ENCODE measurements at regions not wholly inside any gene's neighbourhood (a gene's known extent, or its start where the extent isn't known, plus 50 kb on each side); places are given as distances from the start of the nearest gene placed in this dataset.

DNA sequence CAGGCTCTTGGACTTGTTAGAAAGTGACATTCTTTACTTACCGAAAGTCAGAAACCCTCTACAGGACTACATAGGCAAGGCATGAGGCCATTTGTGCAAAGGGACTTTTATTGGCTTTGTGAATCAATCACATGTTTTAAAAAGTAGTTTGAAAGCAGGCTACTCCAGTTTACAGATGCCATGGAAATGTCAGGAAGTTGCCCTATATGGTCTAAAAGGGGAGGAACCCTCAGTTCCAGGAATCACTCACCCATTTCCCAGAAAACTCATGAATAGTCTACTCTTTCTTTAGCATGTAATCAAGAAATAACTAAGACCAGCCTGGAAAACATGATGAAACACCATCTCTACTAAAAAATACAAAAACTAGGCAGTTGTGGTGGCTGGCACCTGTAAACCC lies 51.0 kb upstream of the MKRN3 start:
- ChIA-PET POLR2A (no interaction called here), CTCF (interaction anchor here (0.5 to 2.5 kb wide), 2 partner anchors 17 to 1994 kb away, joined by 3 to 7 read pairs; no protein-coding TSS in a partner anchor)
- TF ChIP-seq NR3C1 (IDR thresholded peaks at IDR 0.05) (no peak), CBX8 (IDR thresholded peaks at IDR 0.05) (no peak), MYC (IDR thresholded peaks at IDR 0.05; ENCODE audit: borderline replicate concordance, low read length) (no peak), FOSB (CRISPR knock-in tag; IDR thresholded peaks at IDR 0.05) (no peak), TFCP2L1 (CRISPR knock-in tag; IDR thresholded peaks at IDR 0.05) (no peak), CHD4 (IDR thresholded peaks at IDR 0.05; ENCODE audit: borderline replicate concordance) (no peak), RARB (CRISPR knock-in tag; IDR thresholded peaks at IDR 0.05) (no peak), ZFP36 (IDR thresholded peaks at IDR 0.05; ENCODE audit: borderline replicate concordance, partially characterized antibody) (no peak)
- TF ChIP-seq, protein P1, sequence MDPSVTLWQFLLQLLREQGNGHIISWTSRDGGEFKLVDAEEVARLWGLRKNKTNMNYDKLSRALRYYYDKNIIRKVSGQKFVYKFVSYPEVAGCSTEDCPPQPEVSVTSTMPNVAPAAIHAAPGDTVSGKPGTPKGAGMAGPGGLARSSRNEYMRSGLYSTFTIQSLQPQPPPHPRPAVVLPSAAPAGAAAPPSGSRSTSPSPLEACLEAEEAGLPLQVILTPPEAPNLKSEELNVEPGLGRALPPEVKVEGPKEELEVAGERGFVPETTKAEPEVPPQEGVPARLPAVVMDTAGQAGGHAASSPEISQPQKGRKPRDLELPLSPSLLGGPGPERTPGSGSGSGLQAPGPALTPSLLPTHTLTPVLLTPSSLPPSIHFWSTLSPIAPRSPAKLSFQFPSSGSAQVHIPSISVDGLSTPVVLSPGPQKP (IDR thresholded peaks at IDR 0.05; ENCODE audit: low read depth, low read length): no peak
- ATAC-seq (no peak), FAIRE-seq (no peak), DNase-seq (ENCODE audit: low read depth in 1 of 2, low spot score in 1 of 2) (no peak)
- no peak overlapping the region for H3K4me2 ChIP-seq
- no peaks in the 10 kb centered on the region for H3K9me3 ChIP-seq
- WGBS (ENCODE audit: missing lambda C conversion rate): 86% methylated on average over 1 of the region's 1 CpG
- H3K27ac ChIP-seq: no peak overlapping the region
- no peak overlapping the region for H3K4me3 ChIP-seq
- no peaks in the 10 kb centered on the region for H3K4me1 ChIP-seq

DNA sequence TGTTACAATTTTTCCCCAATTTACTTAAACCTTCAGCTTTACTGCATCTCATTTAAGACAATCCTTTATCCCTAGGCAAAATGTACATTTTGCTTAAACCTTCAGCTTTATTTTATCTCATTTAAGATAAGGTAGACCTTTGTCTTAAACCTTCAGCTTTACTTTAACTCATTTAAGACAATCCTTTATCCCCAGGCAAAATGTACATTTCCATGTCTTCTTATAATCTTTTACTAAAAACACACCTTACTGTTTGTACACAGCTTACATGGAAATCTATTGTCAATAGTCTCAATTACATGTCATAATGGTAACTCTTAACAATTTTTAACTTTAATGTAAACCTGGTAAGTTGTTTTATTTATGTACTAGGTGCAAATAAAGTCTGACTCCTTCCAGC lies 58.7 kb upstream of the MKRN3 start:
- CTCF ChIA-PET: interaction anchor here (4.2 kb wide), 1 partner anchor 9 kb away, joined by 22 read pairs; no protein-coding TSS in a partner anchor
- no peak for TF ChIP-seq KDM1A (IDR thresholded peaks at IDR 0.05; ENCODE audit: low read depth)
- TF ChIP-seq ZC3H11A (IDR thresholded peaks at IDR 0.05): no peak
- no peak for TF ChIP-seq CBX2 (IDR thresholded peaks at IDR 0.05; ENCODE audit: borderline replicate concordance, low read depth)
- TF ChIP-seq MYC (IDR thresholded peaks at IDR 0.05; ENCODE audit: borderline replicate concordance, low read length): no peak
- no peak for TF ChIP-seq ZSCAN20 (CRISPR knock-in tag; IDR thresholded peaks at IDR 0.05)
- TF ChIP-seq, protein P2, sequence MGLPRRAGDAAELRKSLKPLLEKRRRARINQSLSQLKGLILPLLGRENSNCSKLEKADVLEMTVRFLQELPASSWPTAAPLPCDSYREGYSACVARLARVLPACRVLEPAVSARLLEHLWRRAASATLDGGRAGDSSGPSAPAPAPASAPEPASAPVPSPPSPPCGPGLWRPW (IDR thresholded peaks at IDR 0.05): no peak
- no peak for TF ChIP-seq TFCP2L1 (CRISPR knock-in tag; IDR thresholded peaks at IDR 0.05)
- TF ChIP-seq, protein P3, sequence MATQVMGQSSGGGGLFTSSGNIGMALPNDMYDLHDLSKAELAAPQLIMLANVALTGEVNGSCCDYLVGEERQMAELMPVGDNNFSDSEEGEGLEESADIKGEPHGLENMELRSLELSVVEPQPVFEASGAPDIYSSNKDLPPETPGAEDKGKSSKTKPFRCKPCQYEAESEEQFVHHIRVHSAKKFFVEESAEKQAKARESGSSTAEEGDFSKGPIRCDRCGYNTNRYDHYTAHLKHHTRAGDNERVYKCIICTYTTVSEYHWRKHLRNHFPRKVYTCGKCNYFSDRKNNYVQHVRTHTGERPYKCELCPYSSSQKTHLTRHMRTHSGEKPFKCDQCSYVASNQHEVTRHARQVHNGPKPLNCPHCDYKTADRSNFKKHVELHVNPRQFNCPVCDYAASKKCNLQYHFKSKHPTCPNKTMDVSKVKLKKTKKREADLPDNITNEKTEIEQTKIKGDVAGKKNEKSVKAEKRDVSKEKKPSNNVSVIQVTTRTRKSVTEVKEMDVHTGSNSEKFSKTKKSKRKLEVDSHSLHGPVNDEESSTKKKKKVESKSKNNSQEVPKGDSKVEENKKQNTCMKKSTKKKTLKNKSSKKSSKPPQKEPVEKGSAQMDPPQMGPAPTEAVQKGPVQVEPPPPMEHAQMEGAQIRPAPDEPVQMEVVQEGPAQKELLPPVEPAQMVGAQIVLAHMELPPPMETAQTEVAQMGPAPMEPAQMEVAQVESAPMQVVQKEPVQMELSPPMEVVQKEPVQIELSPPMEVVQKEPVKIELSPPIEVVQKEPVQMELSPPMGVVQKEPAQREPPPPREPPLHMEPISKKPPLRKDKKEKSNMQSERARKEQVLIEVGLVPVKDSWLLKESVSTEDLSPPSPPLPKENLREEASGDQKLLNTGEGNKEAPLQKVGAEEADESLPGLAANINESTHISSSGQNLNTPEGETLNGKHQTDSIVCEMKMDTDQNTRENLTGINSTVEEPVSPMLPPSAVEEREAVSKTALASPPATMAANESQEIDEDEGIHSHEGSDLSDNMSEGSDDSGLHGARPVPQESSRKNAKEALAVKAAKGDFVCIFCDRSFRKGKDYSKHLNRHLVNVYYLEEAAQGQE (IDR thresholded peaks at IDR 0.05): no peak
- TF ChIP-seq NR3C1 (IDR thresholded peaks at IDR 0.05): no peak
- no peak for TF ChIP-seq HOXB13 (CRISPR knock-in tag; IDR thresholded peaks at IDR 0.05; ENCODE audit: low read depth)
- TF ChIP-seq, protein P4, sequence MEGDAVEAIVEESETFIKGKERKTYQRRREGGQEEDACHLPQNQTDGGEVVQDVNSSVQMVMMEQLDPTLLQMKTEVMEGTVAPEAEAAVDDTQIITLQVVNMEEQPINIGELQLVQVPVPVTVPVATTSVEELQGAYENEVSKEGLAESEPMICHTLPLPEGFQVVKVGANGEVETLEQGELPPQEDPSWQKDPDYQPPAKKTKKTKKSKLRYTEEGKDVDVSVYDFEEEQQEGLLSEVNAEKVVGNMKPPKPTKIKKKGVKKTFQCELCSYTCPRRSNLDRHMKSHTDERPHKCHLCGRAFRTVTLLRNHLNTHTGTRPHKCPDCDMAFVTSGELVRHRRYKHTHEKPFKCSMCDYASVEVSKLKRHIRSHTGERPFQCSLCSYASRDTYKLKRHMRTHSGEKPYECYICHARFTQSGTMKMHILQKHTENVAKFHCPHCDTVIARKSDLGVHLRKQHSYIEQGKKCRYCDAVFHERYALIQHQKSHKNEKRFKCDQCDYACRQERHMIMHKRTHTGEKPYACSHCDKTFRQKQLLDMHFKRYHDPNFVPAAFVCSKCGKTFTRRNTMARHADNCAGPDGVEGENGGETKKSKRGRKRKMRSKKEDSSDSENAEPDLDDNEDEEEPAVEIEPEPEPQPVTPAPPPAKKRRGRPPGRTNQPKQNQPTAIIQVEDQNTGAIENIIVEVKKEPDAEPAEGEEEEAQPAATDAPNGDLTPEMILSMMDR (IDR thresholded peaks at IDR 0.05): no peak
- no peak for FAIRE-seq
- H3K4me3 ChIP-seq: no peak overlapping the region
- no peak for DNase-seq (ENCODE audit: low read depth in 1 of 2, low spot score in 1 of 2)
- H3K4me1 ChIP-seq: no peaks in the 10 kb centered on the region
- POLR2A ChIA-PET: no interaction called here
- H3K27ac ChIP-seq: no peak overlapping the region
- no peaks in the 10 kb centered on the region for H3K9me3 ChIP-seq
- H3K4me2 ChIP-seq: no peak overlapping the region
- no peak for ATAC-seq

DNA sequence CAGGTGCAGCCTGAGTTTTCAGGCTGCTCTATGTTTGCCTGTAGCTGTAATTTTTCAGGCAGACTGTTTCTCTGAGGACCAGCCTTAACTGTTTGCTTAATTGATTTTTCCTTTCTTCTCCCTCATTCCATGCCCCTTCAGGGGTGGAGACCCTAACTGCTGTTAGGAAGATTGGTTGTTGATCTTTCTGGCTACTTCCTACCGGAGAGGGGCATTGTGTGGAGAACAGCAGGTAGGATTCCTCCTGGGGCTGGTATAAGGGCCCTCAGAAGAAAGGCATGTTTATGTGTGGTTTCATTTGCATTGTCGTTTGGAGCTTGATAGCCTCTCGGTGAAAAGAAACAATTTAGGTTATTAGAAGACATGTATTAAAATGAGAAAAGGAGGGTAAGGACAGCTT lies 56.9 kb upstream of the GOLGA6L2 start:
- H3K9me3 ChIP-seq: no peaks in the 10 kb centered on the region
- H3K27ac ChIP-seq: no peak overlapping the region
- H3K4me2 ChIP-seq: no peak overlapping the region
- DNase-seq (ENCODE audit: low read depth in 1 of 2, low spot score in 1 of 2) (no peak), ATAC-seq (no peak), FAIRE-seq (peak; percentile 7)
- no peak overlapping the region for H3K4me3 ChIP-seq
- no peaks in the 10 kb centered on the region for H3K4me1 ChIP-seq
- TF ChIP-seq FOSB (CRISPR knock-in tag; IDR thresholded peaks at IDR 0.05) (no peak), POLR2A (IDR thresholded peaks at IDR 0.05; ENCODE audit: low read length) (no peak)
- WGBS (ENCODE audit: missing lambda C conversion rate): 60% methylated on average over 3 of the region's 3 CpGs
- CTCF ChIA-PET: no interaction called here
- POLR2A ChIA-PET: no interaction called here
